CD4-positive, alpha-beta T cell treated with Interferon alpha-2 for 1 hour (primary cell): ENCODE measurements at regions not wholly inside any gene's neighbourhood (a gene's known extent, or its start where the extent isn't known, plus 50 kb on each side); places are given as distances from the start of the nearest gene placed in this dataset.

Experiments used
- DNase-seq, 2 donors: peaks; one replicate each; pipeline ENCODE4 v3.0.0-alpha.2; 2020 to 2022

- DNase-seq = no peak
These were observed 297.4 kb downstream of the HNRNPD start for GRCh38 chr4:82076359-82076758.

DNA sequence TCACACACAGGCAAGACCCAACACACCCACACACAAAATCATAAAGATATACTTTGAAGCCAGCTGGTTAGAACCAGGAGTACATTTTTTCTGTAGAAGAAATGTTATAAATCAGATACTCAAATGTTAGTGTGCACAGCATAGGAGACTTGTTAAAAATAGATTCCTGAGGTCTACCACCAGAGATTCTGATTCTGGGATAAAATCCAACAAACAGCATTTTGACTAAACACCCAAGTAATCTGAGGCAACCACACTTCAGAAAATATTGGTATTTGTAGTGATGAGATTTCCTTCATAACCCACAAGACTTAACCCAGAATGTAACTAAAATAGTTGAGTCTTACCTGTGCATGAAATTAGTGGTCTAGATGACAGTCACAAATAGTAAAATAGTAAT is 301.8 kb downstream of the HNRNPD start:
- DNase-seq = no peak

- DNase-seq = no peak
These were observed 303.7 kb downstream of the HNRNPD start for GRCh38 chr4:82069883-82070638.

DNA sequence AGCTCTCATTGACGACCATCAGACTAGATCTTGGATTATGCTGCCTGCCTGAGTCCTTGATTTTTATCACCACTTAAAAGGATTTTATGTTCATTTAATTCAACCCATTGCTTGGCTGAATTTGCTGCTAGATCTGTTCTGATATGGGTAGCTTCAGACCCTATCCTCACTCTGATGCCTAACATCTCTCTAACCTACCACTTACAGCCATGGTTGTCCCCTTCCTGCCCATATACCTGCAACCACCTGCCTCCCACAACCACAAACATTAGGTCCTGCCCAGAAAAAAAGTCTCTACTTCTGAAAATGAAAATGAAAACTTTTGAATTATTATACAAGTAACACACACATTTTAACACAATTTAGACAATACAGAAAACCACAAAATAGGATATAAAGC is 310.8 kb downstream of the HNRNPD start:
- no peak for DNase-seq

GRCh38 chr4:82057990-82058544 is 315.7 kb downstream of the HNRNPD start:
- no peak for DNase-seq

DNA sequence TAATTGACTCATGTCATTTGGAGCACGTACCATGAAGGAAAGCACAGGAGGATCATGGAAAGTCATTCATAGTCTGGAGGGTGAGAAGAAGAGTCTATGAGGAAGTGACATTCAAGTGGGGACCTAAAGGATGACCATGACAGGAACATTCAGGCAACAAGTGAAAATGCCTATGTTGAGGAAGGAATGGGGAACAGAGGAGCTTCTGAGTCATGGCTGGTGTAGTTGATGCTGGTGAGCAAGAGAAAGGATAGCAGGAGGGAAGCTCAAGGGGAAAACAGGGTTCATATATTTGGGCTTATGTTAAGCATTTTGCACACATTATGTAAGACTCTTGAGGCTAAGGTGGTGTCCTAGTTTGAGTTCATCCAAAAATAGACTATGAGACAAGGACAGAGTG is 318.6 kb downstream of the HNRNPD start:
- no peak for DNase-seq

- DNase-seq = no peak
These were observed 320.4 kb downstream of the HNRNPD start for GRCh38 chr4:82053396-82053795.

- no peak for DNase-seq
These were observed 323.0 kb downstream of the HNRNPD start for GRCh38 chr4:82050796-82051195.

DNA sequence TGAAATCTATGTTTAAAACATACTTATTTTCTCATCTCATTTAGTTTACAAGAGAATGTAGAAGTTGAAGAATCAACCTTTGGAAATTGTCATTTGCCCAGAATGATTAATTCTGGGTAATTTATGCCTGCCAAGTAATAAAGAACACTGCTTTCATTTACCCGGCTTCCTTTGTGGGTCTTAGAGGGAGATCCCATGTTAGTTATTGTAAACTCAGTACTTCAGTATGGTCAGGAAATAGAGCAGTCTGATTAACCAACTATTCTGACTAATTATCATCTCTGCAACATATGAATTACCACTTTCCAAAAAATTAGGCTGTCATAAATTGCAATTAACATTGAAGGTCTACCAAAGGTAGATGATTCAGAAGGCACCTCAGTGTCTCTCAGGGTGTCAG is 324.5 kb downstream of the HNRNPD start:
- DNase-seq = no peak

GRCh38 chr4:82047731-82048130 is 326.1 kb downstream of the HNRNPD start:
- DNase-seq = no peak

DNA sequence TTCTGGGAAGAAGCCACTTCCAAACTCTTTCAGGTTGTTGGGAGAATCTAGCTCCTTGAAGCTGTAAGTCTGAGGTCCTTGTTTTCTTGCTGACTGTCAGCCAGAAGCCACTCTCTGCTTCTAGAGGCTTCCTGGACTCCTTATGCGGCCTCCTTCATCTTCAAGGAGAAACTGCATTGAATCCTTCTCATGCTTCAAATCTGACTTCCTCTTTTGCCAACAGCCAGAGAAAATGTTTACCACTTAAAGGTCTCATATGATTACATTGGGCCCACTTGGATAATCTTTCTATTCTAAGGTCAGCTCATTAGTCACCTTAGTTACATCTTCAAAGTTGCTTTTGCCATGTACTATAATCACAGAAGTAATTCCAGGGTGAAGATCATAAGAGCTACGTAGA is 327.0 kb downstream of the HNRNPD start:
- no peak for DNase-seq

DNA sequence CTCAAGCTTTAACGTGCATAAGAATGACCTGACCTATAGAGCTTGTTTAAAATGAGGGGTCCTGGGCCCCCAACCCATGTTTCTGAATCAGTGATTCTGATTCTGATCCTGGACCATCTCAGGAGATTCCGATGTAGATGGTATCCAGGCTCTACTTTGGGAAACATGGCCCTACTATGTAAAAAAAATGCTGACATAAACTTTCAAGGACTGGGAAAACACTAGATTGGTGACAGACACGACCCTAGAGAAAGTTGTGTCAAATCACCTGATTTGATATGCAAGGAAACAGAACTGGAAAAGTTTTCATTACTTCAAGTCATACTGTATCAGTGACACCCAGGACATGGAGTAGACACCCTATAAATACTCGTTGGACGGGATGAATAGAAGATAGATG is 328.5 kb downstream of the HNRNPD start:
- DNase-seq = no peak

DNA sequence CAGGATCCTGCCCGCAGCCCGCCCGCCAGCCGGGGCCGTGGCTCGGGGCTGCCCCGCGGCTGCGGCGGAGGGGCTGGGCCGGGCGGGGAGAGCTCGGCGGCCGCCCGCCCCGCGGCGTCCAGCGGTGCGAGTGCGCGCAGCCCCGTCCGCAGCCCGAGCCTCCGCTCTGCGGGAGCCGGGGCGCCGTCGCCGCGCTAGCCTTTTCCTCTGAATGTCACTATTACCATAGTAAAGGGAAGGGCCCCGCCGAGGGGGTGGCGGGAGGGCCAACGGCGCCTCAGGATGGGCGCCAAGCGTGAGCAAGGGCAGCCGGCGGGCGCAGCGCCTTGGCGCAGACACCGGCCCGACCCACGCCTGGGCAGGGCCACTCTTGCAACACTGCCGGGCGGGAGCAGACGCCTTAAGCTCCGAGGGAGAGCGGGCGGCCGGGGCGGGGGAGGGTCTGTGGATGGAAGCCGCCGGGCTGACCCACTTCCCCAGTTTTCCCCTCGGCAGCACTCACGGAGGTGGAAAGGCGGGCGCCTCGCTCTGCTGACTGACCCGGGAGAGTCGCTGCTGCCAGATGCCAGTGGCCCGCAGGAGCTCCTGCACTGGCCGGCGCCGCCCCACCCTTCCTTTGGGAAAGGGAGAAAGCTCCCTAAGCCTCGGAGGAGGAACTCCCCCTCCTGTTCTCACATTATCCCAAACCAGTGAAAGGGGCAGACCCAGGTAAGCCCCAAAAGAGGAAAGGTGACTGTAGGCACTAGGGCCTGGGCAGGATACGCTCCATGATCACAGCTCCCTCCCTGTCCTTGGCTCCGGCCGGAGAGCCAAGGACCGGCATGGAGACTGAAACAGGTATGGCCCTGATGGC is 329.4 kb downstream of the HNRNPD start:
- peak in 1 of 2 donors; percentile 18 for DNase-seq

- no peak for DNase-seq
These were observed 330.0 kb downstream of the HNRNPD start for GRCh38 chr4:82043809-82044137.

DNA sequence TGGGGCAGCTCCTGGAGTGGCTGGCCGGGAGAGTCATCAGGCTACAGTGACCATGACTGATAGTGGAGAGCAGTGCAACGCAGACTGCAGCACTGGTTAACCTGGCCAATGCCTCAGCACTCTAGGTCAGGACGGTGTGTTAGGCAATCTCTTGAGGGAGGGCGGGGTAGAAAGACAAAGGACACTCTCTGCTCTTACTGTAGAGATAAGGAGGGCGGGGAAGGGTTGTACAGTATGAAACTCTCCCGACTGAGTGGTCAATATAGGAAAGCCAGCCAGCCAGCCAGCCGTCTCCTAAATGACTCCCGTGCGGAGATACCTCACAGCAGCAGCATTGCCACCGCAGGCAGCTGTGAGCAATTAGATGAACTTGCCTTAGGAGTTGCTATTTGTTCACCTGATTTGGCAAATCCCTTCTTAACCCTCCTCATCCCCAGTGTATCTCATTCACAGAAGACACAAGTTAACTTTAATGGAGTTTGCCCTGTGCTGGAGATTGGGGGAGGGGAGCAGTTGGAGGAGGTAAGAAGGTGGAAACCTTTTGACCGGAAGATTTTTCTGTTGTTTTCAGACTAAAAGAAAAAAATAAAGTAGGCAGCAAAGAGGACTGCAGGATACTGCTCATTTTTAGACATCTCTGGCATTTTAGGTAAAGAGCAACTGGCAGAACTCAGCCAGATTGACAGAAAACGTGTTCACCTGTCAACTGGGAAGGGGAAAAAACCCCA is 330.5 kb downstream of the HNRNPD start:
- no peak for DNase-seq

GRCh38 chr4:82042042-82042441 is 331.7 kb downstream of the HNRNPD start:
- DNase-seq = no peak

GRCh38 chr4:82038936-82039335 is 334.9 kb downstream of the HNRNPD start:
- DNase-seq = no peak

GRCh38 chr4:82036181-82036580 is 337.6 kb downstream of the HNRNPD start:
- no peak for DNase-seq

GRCh38 chr4:82034878-82035277 is 338.9 kb downstream of the HNRNPD start:
- DNase-seq = no peak

DNA sequence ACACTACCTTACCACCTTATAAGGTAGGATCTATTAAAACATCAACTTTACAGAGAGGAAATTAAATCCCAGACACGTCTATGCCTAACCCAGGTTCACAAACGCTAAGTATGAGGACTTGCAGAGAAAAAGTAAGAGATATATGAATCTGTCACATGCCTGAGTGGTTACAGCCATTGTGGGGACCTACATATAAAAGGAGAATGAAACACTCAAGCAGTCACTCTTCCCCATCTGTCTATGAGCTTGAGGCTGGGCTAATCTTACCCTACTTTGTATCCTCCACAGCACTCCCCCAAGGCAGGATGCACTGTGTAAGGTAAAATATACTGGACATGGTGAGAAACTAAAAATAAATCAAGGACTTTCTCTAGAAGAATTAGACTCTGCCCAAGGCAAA is 339.9 kb downstream of the HNRNPD start:
- no peak for DNase-seq

GRCh38 chr4:82031376-82031927 is 342.3 kb downstream of the HNRNPD start:
- no peak for DNase-seq

- DNase-seq = peak in 1 of 2 donors; percentile 9
These were observed 356.1 kb downstream of the HNRNPD start for GRCh38 chr4:82017680-82018079.

- DNase-seq = no peak
These were observed 368.6 kb downstream of the HNRNPD start for GRCh38 chr4:82005158-82005557.
